Naive thymus-derived CD4-positive, alpha-beta T cell (primary cell): ENCODE measurements at regions not wholly inside any gene's neighbourhood (a gene's known extent, or its start where the extent isn't known, plus 50 kb on each side); places are given as distances from the start of the nearest gene placed in this dataset.
"Not testable (repeated sequence)": the region's sequence is repeated elsewhere in the genome, so short reads cannot be mapped to it uniquely, and the experiment has no call there.

Source experiments
- ATAC-seq: fragments of 150-1000 bp; cut with Tn5 transposase; 2 replicates; pipeline ENCODE4 v1.10.0; 2021; ENCODE audit warnings: mild to moderate bottlenecking, moderate library complexity
- CTCF ChIA-PET: fragments of 350-600 bp; sonication (Branson Sonifier 250); formaldehyde crosslinking; loops from one replicate; lab custom pipeline; 2021; ENCODE audit warnings: antibody characterized with exemption; lab: Charles Lee
- POLR2A ChIA-PET: fragments of 350-600 bp; sonication (Branson Sonifier 250); formaldehyde crosslinking; loops from one replicate; lab custom pipeline; 2021; ENCODE audit warnings: antibody characterized with exemption, inconsistent platforms; lab: Charles Lee
- DNase-seq, 9 donors: peaks; one replicate each; pipeline versions ENCODE4 v3.0.0 to v3.0.0-alpha.2; 2020 to 2022; ENCODE audit warnings: mixed read lengths in 1 of 9
- H3K27ac ChIP-seq: one replicate; pipeline ENCODE4 v1.7.0; 2013; ENCODE audit warnings: mild to moderate bottlenecking, low read depth, low read length, moderate library complexity
- H3K27me3 ChIP-seq, 2 donors: one replicate each; pipeline ENCODE4 v1.7.0; 2013; ENCODE audit warnings: low read length in 2 of 2, mild to moderate bottlenecking in 2 of 2, moderate library complexity in 2 of 2; ENCODE audit not compliant: control insufficient read depth in 2 of 2, insufficient read depth in 2 of 2
- H3K36me3 ChIP-seq, 3 experiments: 1 replicate in 2 of 3; 2 replicates in 1 of 3; pipeline ENCODE4 v1.7.0; 2013; ENCODE audit warnings: low read length in 3 of 3, mild to moderate bottlenecking in 3 of 3, moderate library complexity in 1 of 3; ENCODE audit not compliant: insufficient read depth in 3 of 3, control insufficient read depth in 2 of 3
- H3K4me1 ChIP-seq, 2 donors: one replicate each; pipeline ENCODE4 v1.7.0; 2013; ENCODE audit warnings: low read length in 2 of 2, mild to moderate bottlenecking in 2 of 2, moderate library complexity in 1 of 2; ENCODE audit not compliant: control insufficient read depth in 2 of 2, insufficient read depth in 2 of 2
- H3K4me3 ChIP-seq: 2 replicates; pipeline ENCODE4 v1.7.0; 2013; ENCODE audit warnings: mild to moderate bottlenecking, low read length
- H3K9me3 ChIP-seq, 3 experiments: 1 replicate in 2 of 3; 2 replicates in 1 of 3; pipeline ENCODE4 v1.7.0; 2013; ENCODE audit warnings: low read length in 3 of 3; ENCODE audit not compliant: control insufficient read depth in 2 of 3
- H3K27ac Mint-ChIP-seq, 9 donors: one replicate each; pipeline ENCODE4 v1.8.0; 2020 to 2022; ENCODE audit warnings: mixed read lengths in 9 of 9, mild to moderate bottlenecking in 8 of 9, moderate library complexity in 5 of 9, inconsistent platforms in 2 of 9
- H3K27me3 Mint-ChIP-seq, 5 donors: one replicate each; pipeline ENCODE4 v1.8.0; 2021 to 2022; ENCODE audit warnings: mixed read lengths in 5 of 5, mild to moderate bottlenecking in 1 of 5
- H3K36me3 Mint-ChIP-seq, 5 donors: one replicate each; pipeline ENCODE4 v1.8.0; 2020 to 2022; ENCODE audit warnings: mixed read lengths in 5 of 5, mild to moderate bottlenecking in 3 of 5, inconsistent platforms in 1 of 5
- H3K4me1 Mint-ChIP-seq, 7 donors: one replicate each; pipeline ENCODE4 v1.8.0; 2020 to 2022; ENCODE audit warnings: mixed read lengths in 7 of 7, mild to moderate bottlenecking in 3 of 7, inconsistent platforms in 1 of 7
- H3K4me3 Mint-ChIP-seq, 10 donors: one replicate each; pipeline ENCODE4 v1.8.0; 2020 to 2022; ENCODE audit warnings: mild to moderate bottlenecking in 10 of 10, mixed read lengths in 10 of 10, moderate library complexity in 6 of 10, inconsistent platforms in 2 of 10
- H3K9me3 Mint-ChIP-seq, 11 donors: one replicate each; pipeline ENCODE4 v1.8.0; 2020 to 2022; ENCODE audit warnings: mixed read lengths in 11 of 11, mild to moderate bottlenecking in 4 of 11, inconsistent platforms in 1 of 11, moderate library complexity in 1 of 11
- intact Hi-C, 2 donors: fragments of 100-400 bp; cut with micrococcal nuclease; formaldehyde crosslinking; loops; one replicate each; pipeline ENCODE4 v1.15.1; 2023

DNA sequence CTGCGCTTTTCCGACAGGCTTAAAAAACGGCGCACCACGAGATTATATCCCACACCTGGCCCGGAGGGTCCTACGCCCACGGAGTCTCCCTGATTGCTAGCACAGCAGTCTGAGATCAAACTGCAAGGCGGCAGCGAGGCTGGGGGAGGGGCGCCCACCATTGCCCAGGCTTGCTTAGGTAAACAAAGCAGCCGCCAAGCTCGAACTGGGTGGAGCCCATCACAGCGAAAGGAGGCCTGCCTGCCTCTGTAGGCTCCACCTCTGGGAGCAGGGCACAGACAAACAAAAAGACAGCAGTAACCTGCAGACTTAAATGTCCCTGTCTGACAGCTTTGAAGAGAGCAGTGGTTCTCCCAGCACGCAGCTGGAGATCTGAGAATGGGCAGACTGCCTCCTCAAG is 52.7 kb upstream of the SGIP1 start:
- H3K4me3 Mint-ChIP-seq, POLR2A ChIA-PET, H3K4me1 Mint-ChIP-seq, H3K36me3 Mint-ChIP-seq, H3K4me1 ChIP-seq, H3K27ac ChIP-seq, H3K9me3 ChIP-seq, DNase-seq, H3K27me3 ChIP-seq, H3K36me3 ChIP-seq, CTCF ChIA-PET, H3K27ac Mint-ChIP-seq, ATAC-seq, intact Hi-C loops, H3K4me3 ChIP-seq, H3K9me3 Mint-ChIP-seq: not testable (repeated sequence)
- peaks cover 0 to 23% (median 9%) of the 10 kb centered on the region in 5 donors for H3K27me3 Mint-ChIP-seq
